Esophagus mucosa (tissue), 1 donor: ENCODE measurements at regions not wholly inside any gene's neighbourhood (a gene's known extent, or its start where the extent isn't known, plus 50 kb on each side); places are given as distances from the start of the nearest gene placed in this dataset.
A peak's percentile ranks its signal among the peaks of the same experiment; 100 is the strongest.

Experiments used
- ATAC-seq: fragments of 200-7000 bp; cut with Tn5 transposase; one replicate; pipeline ENCODE4 v1.9.1; 2020
- donor health status: DM: yes; HTN: yes; CAD: no.

- peak; percentile 80 for ATAC-seq
Measured at GRCh38 chr18:44458777-44459176, 221.9 kb upstream of the SETBP1 start.

DNA sequence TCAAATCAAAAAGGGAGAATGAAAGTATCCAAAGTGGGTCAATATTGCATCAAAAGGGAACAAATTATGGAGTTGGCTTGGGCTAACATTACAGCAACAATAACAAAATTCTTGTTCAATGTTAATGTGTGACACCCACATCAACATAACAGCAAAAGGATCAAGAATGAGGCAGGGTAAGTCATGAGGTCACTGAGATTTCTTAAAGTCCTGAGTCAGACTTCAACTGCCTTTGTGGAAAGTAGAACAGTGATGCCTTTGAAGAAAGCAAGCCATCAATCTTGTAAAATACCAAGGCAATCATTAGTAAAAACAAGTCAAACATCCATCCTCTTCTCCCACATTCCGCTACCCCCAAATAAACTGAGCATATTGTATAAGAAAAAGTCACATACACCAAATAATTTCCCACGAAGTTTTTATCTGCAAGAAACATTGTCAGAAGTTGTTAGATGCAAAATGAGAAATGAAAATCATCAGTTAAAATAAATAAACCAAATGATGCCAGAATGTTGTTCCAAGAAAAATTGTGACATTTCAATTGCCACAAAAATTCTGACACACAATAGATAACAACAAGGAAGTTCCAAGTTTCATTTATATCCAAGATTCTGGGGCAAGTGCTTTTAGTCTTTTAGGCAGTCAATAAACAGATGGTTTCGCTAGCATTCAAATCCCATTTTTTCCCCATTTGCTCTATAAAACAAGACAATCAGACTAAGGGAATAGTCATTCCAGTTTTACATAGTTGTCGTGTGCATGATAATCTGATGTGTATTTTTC lies 216.1 kb upstream of the SETBP1 start:
- no peak for ATAC-seq

- ATAC-seq, result no peak
Measured at GRCh38 chr18:44465381-44465841, 215.3 kb upstream of the SETBP1 start.

DNA sequence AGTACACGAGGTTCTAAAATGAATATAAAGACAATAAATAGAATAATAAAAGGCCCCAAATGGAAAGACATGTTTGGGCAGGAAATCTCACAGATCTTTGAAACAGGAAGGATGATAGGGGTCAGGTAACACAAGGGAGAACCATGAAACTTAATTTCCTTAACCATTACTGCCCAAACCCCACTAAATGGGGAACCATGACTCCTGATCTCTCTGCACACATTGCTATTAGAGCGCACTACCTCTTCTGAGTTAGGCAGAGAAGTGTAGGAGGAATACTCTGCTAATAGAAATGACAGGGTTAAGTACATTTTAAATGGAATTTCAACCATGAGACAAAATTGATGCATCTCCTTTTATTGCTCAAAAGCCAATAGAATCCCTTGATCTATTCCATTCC lies 213.7 kb upstream of the SETBP1 start:
- no peak for ATAC-seq

- ATAC-seq, result no peak
Measured at GRCh38 chr18:44467718-44468117, 213.0 kb upstream of the SETBP1 start.

GRCh38 chr18:44473394-44474066 lies 207.2 kb upstream of the SETBP1 start:
- ATAC-seq, result no peak

DNA sequence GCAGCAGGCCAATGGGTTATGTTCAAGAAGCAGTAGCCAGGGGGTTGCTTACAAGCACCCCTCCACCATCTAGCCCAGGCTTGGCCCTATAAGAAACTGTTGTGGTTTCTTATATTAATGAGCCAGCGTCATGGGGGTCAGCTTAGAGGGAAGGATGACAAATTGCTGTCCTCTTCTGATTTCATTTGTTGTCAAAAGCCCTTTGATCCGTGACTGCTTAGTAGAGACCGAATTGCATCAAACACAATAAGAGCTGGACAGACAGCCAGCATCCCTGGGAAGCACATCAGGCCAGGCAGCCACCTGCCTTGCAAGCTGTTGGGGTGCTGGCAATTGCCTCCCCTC lies 206.6 kb upstream of the SETBP1 start:
- no peak for ATAC-seq

GRCh38 chr18:44474591-44474990 lies 206.1 kb upstream of the SETBP1 start:
- ATAC-seq, result no peak

GRCh38 chr18:44482761-44483160 lies 197.9 kb upstream of the SETBP1 start:
- ATAC-seq, result no peak

- ATAC-seq, result no peak
Measured at GRCh38 chr18:44495151-44495550, 185.5 kb upstream of the SETBP1 start.

- ATAC-seq, result no peak
Measured at GRCh38 chr18:44497311-44497710, 183.4 kb upstream of the SETBP1 start.

DNA sequence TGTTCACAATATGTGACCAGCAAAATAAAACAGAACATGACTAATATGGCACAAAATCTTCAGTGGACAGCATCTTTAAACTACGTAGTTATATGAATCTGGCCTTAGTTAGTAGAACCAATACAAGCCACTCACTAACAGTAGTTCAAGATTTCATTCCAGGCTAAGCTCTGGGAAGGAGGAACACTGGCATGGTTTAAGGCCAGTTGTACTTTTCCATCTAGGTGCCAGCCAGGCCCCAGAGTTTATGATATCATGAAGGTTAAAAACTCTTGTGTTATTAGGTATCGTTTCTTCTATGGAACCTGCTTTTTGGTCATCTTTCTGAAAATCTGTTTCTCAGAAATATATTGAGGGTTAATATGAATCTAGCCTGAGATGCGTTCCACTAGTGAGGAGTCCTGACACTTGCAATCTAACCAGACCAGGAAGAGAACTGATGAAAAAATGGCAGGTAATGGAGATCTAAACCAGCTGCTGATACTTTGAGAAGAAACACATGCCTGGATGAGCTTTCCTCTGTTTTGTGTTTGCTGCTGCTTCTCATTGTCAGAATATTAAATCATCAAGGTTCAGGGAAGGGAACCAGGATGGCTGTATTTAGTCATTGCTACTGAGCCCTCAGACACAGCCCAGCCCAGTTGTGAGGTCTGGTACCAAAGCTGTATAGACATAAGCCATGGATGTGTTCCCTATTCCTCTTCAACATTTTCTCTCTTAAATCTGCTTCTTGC lies 182.8 kb upstream of the SETBP1 start:
- ATAC-seq, result no peak

GRCh38 chr18:44500808-44501610 lies 179.7 kb upstream of the SETBP1 start:
- ATAC-seq, result no peak

DNA sequence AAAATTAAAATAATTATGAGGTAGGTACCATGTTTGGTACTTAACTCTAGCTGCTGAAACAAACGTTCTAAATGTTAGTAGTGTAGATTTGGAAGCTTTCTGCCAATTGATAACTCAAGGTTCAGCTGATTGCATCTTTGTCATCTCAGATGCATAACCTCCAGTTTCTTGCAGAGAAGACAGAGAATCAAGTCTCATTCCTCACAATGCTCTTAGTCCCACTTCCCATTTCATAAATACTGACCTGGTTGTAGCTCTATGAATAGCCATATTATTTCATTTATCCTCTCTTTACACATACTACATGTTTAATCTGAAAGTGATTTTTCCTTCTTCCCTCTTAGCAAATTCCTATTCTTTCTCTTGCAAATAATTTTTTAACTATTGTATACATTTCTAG lies 178.5 kb upstream of the SETBP1 start:
- no peak for ATAC-seq

DNA sequence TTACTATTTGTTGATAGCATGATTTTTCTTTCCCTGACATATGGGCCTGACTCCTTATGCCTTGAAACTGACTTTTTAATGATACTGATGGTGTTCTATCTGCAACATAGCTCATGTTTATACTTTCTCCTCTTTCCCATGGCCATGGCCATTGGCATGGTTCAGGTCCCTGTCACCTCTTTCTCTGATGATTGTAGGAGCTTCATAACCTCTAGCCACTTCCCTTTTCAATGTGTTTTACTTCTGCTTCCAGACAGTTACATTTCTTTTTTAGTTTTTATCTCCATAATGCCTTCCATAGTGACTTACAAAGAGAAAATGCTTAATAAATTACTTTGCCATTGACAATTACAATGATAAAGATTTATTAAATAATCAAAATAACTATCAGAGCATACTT lies 177.9 kb upstream of the SETBP1 start:
- ATAC-seq, result no peak

DNA sequence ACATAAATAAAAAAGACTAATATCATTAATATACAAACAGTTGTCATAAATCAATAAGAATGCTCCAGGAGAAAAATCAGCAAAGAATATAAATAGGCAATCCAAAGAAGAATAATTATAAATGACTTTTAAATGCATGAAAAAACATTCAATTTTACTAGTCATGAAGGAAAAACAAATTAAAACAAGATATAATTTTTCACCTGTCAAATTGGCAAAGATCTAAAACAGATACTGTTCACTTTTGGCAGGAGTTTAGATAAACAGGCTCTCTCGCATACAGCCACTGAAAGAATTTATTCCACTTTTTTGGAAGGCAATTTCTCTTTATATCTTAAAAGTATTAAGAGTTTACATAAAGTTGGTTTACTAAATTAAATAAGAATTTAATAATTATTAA lies 176.8 kb upstream of the SETBP1 start:
- no peak for ATAC-seq

DNA sequence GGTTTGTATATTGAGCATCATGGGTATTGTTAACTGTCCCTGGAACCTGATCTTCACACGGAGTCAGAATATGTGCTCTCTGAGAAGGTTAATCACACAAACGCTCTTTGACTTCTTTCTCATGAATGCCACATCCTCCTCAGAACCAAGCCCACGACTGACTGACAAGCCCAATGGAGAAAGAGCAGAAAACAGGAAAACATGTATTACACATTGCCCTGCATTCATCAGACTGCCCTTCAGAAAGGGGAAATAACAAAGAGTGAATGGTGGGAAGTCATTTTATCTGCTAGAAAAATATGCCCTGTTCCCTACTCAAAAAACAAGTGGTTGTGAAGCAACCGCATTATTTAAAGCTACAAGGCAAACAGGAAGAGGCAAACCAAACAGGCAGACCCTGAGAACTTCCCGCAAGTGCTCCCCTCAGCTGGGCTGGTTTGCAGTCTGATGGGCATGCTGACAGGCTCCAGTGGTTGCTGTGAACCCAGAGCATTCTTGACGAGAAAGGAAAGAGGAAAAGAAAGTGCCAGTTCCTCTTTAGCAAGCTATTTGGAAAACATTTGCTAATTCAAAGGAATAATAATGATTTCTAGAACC lies 172.9 kb upstream of the SETBP1 start:
- peak; percentile 36 for ATAC-seq

DNA sequence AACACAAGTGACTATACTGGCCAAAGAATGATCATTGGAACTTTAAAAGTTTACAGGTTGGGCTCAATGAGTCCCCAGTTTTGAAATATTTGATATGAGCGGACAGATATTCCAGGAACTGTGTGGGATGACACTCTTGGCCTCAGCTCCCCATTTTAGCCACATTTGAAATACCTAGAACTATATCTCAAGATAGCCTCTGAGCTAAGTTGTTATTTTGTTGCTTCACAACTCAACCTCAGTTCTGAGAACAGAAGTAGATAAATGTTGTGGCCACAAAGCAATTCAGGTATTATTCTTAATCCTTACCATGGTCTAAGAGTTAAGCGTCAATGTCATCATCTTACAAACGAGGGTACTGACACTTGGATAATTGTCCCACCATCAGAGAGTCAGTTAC lies 172.2 kb upstream of the SETBP1 start:
- no peak for ATAC-seq

- ATAC-seq, result no peak
Measured at GRCh38 chr18:44509048-44509447, 171.6 kb upstream of the SETBP1 start.

- no peak for ATAC-seq
Measured at GRCh38 chr18:44510390-44510789, 170.3 kb upstream of the SETBP1 start.

GRCh38 chr18:44513233-44513632 lies 167.5 kb upstream of the SETBP1 start:
- no peak for ATAC-seq

DNA sequence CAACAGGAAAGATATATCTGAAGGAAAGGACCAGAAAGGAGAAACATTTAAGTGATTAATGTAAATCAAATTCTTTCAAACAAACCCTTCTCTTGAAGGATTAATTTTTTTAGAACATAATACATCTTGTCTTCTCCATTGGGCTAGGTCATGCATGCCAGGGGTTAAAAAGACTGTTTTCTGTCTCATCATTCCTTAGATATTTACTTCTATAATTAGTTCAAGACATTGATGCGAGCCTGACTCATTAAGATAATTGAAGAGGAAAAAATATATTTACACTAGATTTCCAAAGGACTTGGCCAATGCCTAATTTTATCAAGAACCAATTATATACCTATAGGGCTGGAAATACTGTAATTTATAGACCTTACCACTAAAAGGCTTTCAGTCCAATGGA lies 166.6 kb upstream of the SETBP1 start:
- ATAC-seq, result no peak
